ENCODE measurements at regions not wholly inside any gene's neighbourhood (a gene's known extent, or its start where the extent isn't known, plus 50 kb on each side); places are given as distances from the start of the nearest gene placed in this dataset.

- no TSS peak for BruUV-seq (replicated peaks)
- TF ChIP-seq EZH2 (IDR thresholded peaks at IDR 0.05; ENCODE audit: borderline replicate concordance, low read depth, low read length, poor library complexity, severe bottlenecking), result no peak
- TF ChIP-seq, protein P1, sequence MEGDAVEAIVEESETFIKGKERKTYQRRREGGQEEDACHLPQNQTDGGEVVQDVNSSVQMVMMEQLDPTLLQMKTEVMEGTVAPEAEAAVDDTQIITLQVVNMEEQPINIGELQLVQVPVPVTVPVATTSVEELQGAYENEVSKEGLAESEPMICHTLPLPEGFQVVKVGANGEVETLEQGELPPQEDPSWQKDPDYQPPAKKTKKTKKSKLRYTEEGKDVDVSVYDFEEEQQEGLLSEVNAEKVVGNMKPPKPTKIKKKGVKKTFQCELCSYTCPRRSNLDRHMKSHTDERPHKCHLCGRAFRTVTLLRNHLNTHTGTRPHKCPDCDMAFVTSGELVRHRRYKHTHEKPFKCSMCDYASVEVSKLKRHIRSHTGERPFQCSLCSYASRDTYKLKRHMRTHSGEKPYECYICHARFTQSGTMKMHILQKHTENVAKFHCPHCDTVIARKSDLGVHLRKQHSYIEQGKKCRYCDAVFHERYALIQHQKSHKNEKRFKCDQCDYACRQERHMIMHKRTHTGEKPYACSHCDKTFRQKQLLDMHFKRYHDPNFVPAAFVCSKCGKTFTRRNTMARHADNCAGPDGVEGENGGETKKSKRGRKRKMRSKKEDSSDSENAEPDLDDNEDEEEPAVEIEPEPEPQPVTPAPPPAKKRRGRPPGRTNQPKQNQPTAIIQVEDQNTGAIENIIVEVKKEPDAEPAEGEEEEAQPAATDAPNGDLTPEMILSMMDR (conservative IDR thresholded peaks at IDR 0.05; ENCODE audit: low read depth, low read length), result no peak
- Histone ChIP-seq H3K9me3 (ENCODE audit: low read depth, low read length, poor library complexity, severe bottlenecking) (peaks cover 3% of the 10 kb centered on the region), H3K36me3 (ENCODE audit: insufficient read depth, low read length, poor library complexity, severe bottlenecking) (no peaks in the 10 kb centered on the region), H3K27me3 (replicated peaks; ENCODE audit: insufficient read depth, low read depth, low read length, poor library complexity) (no peaks in the 10 kb centered on the region), H3K4me1 (ENCODE audit: insufficient read depth, low read length, poor library complexity, severe bottlenecking) (no peaks in the 10 kb centered on the region), H3K4me3 (ENCODE audit: low read depth, low read length, poor library complexity, severe bottlenecking) (no peak overlapping the region), H3K27ac (ENCODE audit: low read depth, low read length, poor library complexity, severe bottlenecking) (no peak overlapping the region)
- intact Hi-C loops (cut with micrococcal nuclease; ENCODE audit: unreplicated experiment), result no loop called here
- CTCF ChIA-PET, result no interaction called here
- no peak for DNase-seq (ENCODE audit: low spot score)
- POLR2A ChIA-PET (ENCODE audit: low non-redundant PET), result no interaction called here
Observed at GRCh38 chr4:125004676-125005075, 292.1 kb upstream of the ANKRD50 start.

- Histone ChIP-seq H3K36me3 (ENCODE audit: insufficient read depth, low read length, poor library complexity, severe bottlenecking) (no peaks in the 10 kb centered on the region), H3K27ac (ENCODE audit: low read depth, low read length, poor library complexity, severe bottlenecking) (no peak overlapping the region), H3K9me3 (ENCODE audit: low read depth, low read length, poor library complexity, severe bottlenecking) (peaks cover 3% of the 10 kb centered on the region), H3K4me1 (ENCODE audit: insufficient read depth, low read length, poor library complexity, severe bottlenecking) (no peaks in the 10 kb centered on the region), H3K27me3 (replicated peaks; ENCODE audit: insufficient read depth, low read depth, low read length, poor library complexity) (no peaks in the 10 kb centered on the region), H3K4me3 (ENCODE audit: low read depth, low read length, poor library complexity, severe bottlenecking) (no peak overlapping the region)
- ChIA-PET POLR2A (ENCODE audit: low non-redundant PET) (no interaction called here), CTCF (no interaction called here)
- TF ChIP-seq, protein P1 (conservative IDR thresholded peaks at IDR 0.05; ENCODE audit: low read depth, low read length), result no peak
- no peak for TF ChIP-seq EZH2 (IDR thresholded peaks at IDR 0.05; ENCODE audit: borderline replicate concordance, low read depth, low read length, poor library complexity, severe bottlenecking)
- no peak for DNase-seq (ENCODE audit: low spot score)
- intact Hi-C loops (cut with micrococcal nuclease; ENCODE audit: unreplicated experiment), result no loop called here
- no TSS peak for BruUV-seq (replicated peaks)
Observed at GRCh38 chr4:125003840-125004239, 291.3 kb upstream of the ANKRD50 start.

GRCh38 chr4:124997991-124998390 lies 285.5 kb upstream of the ANKRD50 start:
- TF ChIP-seq, protein P1 (conservative IDR thresholded peaks at IDR 0.05; ENCODE audit: low read depth, low read length), result no peak
- no peak for TF ChIP-seq EZH2 (IDR thresholded peaks at IDR 0.05; ENCODE audit: borderline replicate concordance, low read depth, low read length, poor library complexity, severe bottlenecking)
- CTCF ChIA-PET, result no interaction called here
- POLR2A ChIA-PET (ENCODE audit: low non-redundant PET), result no interaction called here

More at GRCh38 chr4:124997991-124998390, 285.5 kb upstream of the ANKRD50 start:
- Histone ChIP-seq H3K36me3 (ENCODE audit: insufficient read depth, low read length, poor library complexity, severe bottlenecking) (no peaks in the 10 kb centered on the region), H3K27me3 (replicated peaks; ENCODE audit: insufficient read depth, low read depth, low read length, poor library complexity) (no peaks in the 10 kb centered on the region), H3K27ac (ENCODE audit: low read depth, low read length, poor library complexity, severe bottlenecking) (no peak overlapping the region), H3K4me3 (ENCODE audit: low read depth, low read length, poor library complexity, severe bottlenecking) (no peak overlapping the region), H3K9me3 (ENCODE audit: low read depth, low read length, poor library complexity, severe bottlenecking) (no peaks in the 10 kb centered on the region), H3K4me1 (ENCODE audit: insufficient read depth, low read length, poor library complexity, severe bottlenecking) (no peaks in the 10 kb centered on the region)
- DNase-seq (ENCODE audit: low spot score), result no peak
- no TSS peak for BruUV-seq (replicated peaks)
- intact Hi-C loops (cut with micrococcal nuclease; ENCODE audit: unreplicated experiment), result no loop called here

Data from A673 (cell line).